Breast epithelium (tissue), 3 donors: ENCODE measurements at regions not wholly inside any gene's neighbourhood (a gene's known extent, or its start where the extent isn't known, plus 50 kb on each side); places are given as distances from the start of the nearest gene placed in this dataset.

Experiments used
- POLR2A ChIP-seq: fragments of 450-650 bp; IDR thresholded peaks from one replicate; pipeline ENCODE4 v1.6.1; 2016; ENCODE audit warnings: antibody characterized with exemption, mild to moderate bottlenecking, moderate library complexity
- POLR2AphosphoS5 ChIP-seq, 3 donors: sonication (generic); formaldehyde crosslinking; IDR thresholded peaks; one replicate each; pipeline ENCODE4 v1.6.1; 2017; ENCODE audit warnings: antibody characterized with exemption in 3 of 3
- TF ChIP-seq, protein P1 (sequence below), 3 donors: fragments of 450-650 bp; IDR thresholded peaks; one replicate each; pipeline ENCODE4 v1.5.1; 2016 to 2017; ENCODE audit warnings: antibody characterized with exemption in 3 of 3, mild to moderate bottlenecking in 3 of 3, moderate library complexity in 3 of 3

GRCh38 chr2:11941201-11942177, 195.1 kb downstream of the LPIN1 start:
- TF ChIP-seq, protein P1, sequence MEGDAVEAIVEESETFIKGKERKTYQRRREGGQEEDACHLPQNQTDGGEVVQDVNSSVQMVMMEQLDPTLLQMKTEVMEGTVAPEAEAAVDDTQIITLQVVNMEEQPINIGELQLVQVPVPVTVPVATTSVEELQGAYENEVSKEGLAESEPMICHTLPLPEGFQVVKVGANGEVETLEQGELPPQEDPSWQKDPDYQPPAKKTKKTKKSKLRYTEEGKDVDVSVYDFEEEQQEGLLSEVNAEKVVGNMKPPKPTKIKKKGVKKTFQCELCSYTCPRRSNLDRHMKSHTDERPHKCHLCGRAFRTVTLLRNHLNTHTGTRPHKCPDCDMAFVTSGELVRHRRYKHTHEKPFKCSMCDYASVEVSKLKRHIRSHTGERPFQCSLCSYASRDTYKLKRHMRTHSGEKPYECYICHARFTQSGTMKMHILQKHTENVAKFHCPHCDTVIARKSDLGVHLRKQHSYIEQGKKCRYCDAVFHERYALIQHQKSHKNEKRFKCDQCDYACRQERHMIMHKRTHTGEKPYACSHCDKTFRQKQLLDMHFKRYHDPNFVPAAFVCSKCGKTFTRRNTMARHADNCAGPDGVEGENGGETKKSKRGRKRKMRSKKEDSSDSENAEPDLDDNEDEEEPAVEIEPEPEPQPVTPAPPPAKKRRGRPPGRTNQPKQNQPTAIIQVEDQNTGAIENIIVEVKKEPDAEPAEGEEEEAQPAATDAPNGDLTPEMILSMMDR (IDR thresholded peaks at IDR 0.05): no peak
- no peak for TF ChIP-seq POLR2A
- TF ChIP-seq POLR2AphosphoS5 (IDR thresholded peaks at IDR 0.05): no peak
